Breast epithelium (tissue), 3 donors: ENCODE measurements at regions not wholly inside any gene's neighbourhood (a gene's known extent, or its start where the extent isn't known, plus 50 kb on each side); places are given as distances from the start of the nearest gene placed in this dataset.

Source experiments
- CTCF ChIP-seq, 3 donors: fragments of 450-650 bp; IDR thresholded peaks; one replicate each; pipeline ENCODE4 v1.5.1; 2016 to 2017; ENCODE audit warnings: antibody characterized with exemption in 3 of 3, mild to moderate bottlenecking in 3 of 3, moderate library complexity in 3 of 3
- POLR2A ChIP-seq: fragments of 450-650 bp; IDR thresholded peaks from one replicate; pipeline ENCODE4 v1.6.1; 2016; ENCODE audit warnings: antibody characterized with exemption, mild to moderate bottlenecking, moderate library complexity

DNA sequence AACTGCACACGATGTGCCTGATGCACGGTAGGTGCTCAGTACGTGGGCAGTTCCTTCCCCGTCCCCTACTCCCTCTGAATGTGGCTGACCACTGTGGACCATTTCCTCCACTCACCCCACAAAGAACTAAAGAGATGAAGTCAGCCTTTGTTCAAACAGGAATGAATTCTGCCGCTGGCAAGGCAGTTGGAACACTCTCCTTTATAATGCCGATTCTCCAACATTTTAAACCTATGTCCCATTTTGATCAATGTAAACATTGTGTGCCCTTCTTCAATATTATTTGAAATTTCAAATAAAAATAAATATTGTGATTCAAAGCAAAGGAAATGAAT is 57.5 kb upstream of the MEF2A start:
- TF ChIP-seq POLR2A (no peak), CTCF (IDR thresholded peaks at IDR 0.05) (no peak)
